ENCODE measurements at regions not wholly inside any gene's neighbourhood (a gene's known extent, or its start where the extent isn't known, plus 50 kb on each side); places are given as distances from the start of the nearest gene placed in this dataset.

DNA sequence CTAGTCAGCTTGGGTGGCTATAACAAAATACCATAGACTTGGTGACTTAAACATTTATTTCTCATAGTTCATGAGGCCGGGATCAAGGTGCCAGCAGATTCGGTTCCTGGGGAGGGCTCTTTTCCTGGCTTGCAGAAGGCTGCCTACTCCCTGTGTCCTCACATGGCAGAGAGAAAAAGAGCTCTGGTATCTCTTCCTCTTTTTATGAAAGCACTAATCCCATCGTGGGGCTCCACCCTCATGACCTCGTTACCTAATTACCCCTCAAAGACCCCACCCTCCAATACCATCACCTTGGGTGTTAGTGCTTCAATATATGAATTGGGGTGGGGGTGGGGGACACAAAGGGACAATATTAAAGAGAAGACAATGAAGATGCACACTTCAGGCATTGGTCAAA, 67.1 kb upstream of the CCBE1 start:
- H3K27me3 Mint-ChIP-seq (ENCODE audit: low read depth) = peaks cover 57% of the 10 kb centered on the region
- no peaks in the 10 kb centered on the region for H3K36me3 Mint-ChIP-seq
- no peak overlapping the region for H3K27ac Mint-ChIP-seq
- H3K9me3 Mint-ChIP-seq = peaks cover 5% of the 10 kb centered on the region
- no peak overlapping the region for H3K4me3 Mint-ChIP-seq
- no peaks in the 10 kb centered on the region for H3K4me1 Mint-ChIP-seq
- no peak for DNase-seq (ENCODE audit: low spot score in 2 of 2, unreplicated experiment in 2 of 2)
- TF ChIP-seq, protein P1, sequence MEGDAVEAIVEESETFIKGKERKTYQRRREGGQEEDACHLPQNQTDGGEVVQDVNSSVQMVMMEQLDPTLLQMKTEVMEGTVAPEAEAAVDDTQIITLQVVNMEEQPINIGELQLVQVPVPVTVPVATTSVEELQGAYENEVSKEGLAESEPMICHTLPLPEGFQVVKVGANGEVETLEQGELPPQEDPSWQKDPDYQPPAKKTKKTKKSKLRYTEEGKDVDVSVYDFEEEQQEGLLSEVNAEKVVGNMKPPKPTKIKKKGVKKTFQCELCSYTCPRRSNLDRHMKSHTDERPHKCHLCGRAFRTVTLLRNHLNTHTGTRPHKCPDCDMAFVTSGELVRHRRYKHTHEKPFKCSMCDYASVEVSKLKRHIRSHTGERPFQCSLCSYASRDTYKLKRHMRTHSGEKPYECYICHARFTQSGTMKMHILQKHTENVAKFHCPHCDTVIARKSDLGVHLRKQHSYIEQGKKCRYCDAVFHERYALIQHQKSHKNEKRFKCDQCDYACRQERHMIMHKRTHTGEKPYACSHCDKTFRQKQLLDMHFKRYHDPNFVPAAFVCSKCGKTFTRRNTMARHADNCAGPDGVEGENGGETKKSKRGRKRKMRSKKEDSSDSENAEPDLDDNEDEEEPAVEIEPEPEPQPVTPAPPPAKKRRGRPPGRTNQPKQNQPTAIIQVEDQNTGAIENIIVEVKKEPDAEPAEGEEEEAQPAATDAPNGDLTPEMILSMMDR (IDR thresholded peaks at IDR 0.05; ENCODE audit: unreplicated experiment) = no peak

DNA sequence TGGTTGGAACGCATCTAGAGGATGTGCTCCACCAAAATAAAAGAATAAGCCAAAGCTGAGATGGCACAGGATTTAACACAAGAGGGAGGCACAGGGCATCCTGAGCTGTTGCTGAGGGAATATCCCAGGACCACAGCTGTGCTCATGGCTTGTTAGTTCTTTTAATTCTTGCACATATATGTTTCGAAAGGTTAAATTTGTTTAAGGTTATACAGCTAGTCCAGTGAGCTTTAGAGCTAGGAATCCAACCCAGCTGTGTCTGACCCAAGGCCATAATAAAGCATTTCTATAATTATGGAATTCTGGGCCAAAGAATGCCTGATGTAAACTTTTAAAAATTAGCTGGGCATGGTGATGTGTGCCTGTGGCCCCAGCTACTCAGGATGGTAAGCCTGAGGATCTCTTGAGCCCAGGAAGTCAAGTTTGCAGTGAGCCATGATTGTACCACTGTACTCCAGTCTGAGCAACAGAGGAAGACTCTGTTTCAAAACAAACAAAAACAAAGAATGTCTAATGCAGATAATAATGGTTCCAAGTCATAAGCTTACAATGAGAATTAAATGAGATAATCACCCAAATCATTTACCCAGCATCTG, 66.4 kb upstream of the CCBE1 start:
- no peak overlapping the region for H3K27ac Mint-ChIP-seq
- TF ChIP-seq, protein P1 (IDR thresholded peaks at IDR 0.05; ENCODE audit: unreplicated experiment) = no peak
- H3K36me3 Mint-ChIP-seq = no peaks in the 10 kb centered on the region

DNA sequence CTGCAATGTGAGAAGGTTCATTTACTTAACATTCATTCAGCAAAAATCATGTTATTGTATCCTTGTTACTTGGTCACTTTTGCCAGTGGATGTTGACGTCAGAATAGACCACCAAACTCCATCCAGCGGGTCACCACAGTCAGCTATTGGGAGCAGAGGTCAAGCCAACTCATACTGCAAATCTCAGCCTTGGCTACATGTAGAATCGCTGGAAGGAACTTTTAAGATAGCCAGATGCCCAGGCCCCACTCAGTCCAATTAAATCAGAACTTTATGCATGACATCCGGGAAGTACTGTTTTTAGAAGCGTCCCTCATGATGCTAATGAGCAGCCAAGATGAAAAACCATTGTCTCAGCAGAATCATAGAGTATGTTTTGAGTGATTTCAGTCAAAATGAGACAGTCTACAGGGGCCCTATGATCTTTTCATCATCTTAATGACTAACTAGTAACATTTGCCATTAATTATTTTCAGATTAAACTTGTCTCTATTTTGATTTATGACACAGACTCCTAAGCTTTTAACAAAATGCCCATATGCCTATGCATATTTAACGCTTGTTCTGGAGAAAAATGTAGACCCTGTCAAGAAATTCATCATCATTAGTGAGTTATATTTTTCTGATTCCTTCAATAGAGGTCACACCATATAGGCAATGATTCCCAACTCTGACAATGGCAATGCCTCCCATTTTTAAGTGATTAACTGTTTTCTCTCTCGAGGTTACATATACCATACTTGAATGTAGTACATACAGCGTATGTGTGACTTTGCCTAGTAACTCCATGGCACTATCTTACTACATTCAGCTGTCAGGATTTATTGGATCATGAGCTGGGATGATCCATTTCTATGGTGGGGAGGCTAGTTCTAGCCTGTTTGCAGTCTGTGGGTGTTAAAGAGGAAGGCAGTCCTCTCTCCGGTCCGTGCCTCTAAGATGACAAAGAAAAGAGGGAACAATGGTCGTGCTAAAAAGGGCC, 63.7 kb upstream of the CCBE1 start:
- no peak overlapping the region for H3K4me3 Mint-ChIP-seq
- H3K27ac Mint-ChIP-seq = no peak overlapping the region
- H3K9me3 Mint-ChIP-seq = no peaks in the 10 kb centered on the region
- H3K36me3 Mint-ChIP-seq = no peaks in the 10 kb centered on the region
- no peak for DNase-seq (ENCODE audit: low spot score in 2 of 2, unreplicated experiment in 2 of 2)
- no peaks in the 10 kb centered on the region for H3K4me1 Mint-ChIP-seq
- TF ChIP-seq, protein P1 (IDR thresholded peaks at IDR 0.05; ENCODE audit: unreplicated experiment) = no peak
- H3K27me3 Mint-ChIP-seq (ENCODE audit: low read depth) = peaks cover 36% of the 10 kb centered on the region

More for the DNA sequence above, 66.4 kb upstream of the CCBE1 start:
- H3K27me3 Mint-ChIP-seq (ENCODE audit: low read depth) = peaks cover 51% of the 10 kb centered on the region
- no peak overlapping the region for H3K4me3 Mint-ChIP-seq
- peaks cover 5% of the 10 kb centered on the region for H3K9me3 Mint-ChIP-seq
- DNase-seq (ENCODE audit: low spot score in 2 of 2, unreplicated experiment in 2 of 2) = no peak
- H3K4me1 Mint-ChIP-seq = no peaks in the 10 kb centered on the region

DNA sequence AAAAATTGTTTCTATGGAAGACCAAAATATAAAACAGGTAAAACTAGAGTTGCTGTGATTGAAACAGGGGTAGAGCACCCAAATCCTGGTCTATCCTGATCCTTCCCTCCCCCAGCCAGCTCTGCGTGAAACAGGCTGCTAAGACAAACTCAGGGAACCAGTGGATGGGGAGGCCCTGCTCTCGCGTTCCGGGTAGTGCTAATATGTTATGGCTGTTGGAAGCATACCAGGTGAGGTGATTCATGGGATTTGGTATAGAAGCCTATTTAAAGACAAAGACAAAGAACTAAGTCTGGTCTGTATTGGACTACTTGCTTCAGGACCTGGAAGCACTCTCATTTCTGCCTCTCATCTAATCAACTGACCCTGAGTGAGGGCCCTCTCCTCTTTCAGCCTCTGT, 63.0 kb upstream of the CCBE1 start:
- no peak overlapping the region for H3K27ac Mint-ChIP-seq
- TF ChIP-seq, protein P1 (IDR thresholded peaks at IDR 0.05; ENCODE audit: unreplicated experiment) = no peak
- no peak for DNase-seq (ENCODE audit: low spot score in 2 of 2, unreplicated experiment in 2 of 2)
- H3K27me3 Mint-ChIP-seq (ENCODE audit: low read depth) = peaks cover 36% of the 10 kb centered on the region
- no peak overlapping the region for H3K4me3 Mint-ChIP-seq
- no peaks in the 10 kb centered on the region for H3K9me3 Mint-ChIP-seq
- no peaks in the 10 kb centered on the region for H3K4me1 Mint-ChIP-seq
- H3K36me3 Mint-ChIP-seq = no peaks in the 10 kb centered on the region

DNA sequence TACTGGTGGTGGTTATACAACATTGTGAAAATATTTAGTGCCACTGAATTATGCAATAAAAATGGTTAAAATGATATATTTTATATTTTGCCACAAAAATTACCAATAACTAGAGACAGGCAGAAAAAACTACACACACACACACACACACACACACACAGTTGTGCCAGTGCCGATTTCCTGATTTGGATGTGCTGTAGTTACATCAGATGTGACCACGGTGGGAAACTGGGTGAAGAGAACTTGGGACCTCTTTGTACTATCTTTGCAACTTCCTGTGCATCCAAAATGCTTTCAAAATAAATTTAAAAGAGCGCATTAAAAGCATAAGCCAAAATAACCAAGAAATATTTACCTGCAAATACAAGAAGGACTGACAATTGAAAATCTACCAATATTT, 61.6 kb upstream of the CCBE1 start:
- Mint-ChIP-seq H3K4me1 (no peaks in the 10 kb centered on the region), H3K27ac (no peak overlapping the region), H3K27me3 (ENCODE audit: low read depth) (peaks cover 28% of the 10 kb centered on the region), H3K4me3 (no peak overlapping the region), H3K36me3 (no peaks in the 10 kb centered on the region), H3K9me3 (no peaks in the 10 kb centered on the region)
- TF ChIP-seq, protein P1 (IDR thresholded peaks at IDR 0.05; ENCODE audit: unreplicated experiment) = no peak
- no peak for DNase-seq (ENCODE audit: low spot score in 2 of 2, unreplicated experiment in 2 of 2)
